ENCODE measurements at regions not wholly inside any gene's neighbourhood (a gene's known extent, or its start where the extent isn't known, plus 50 kb on each side); places are given as distances from the start of the nearest gene placed in this dataset.

DNA sequence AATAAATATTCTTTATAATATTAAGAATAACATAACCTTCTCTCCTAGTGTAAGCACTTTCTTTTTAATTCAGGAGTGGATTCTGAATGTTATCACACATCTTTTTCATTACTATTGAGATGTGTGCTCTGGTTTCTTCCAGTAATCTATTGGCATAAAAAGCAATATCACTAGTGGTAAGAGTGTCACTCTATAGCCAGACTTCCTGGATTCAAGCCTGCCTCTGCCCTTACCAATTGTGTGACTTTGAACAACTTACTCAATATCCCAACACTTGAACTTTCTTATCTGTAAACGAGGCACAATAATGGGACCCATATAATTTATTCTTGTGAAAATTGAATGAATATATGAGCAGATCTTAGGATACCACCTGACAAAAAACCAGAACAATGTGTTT is 71.0 kb downstream of the SEM1 start:
- no peak for DNase-seq (ENCODE audit: low read depth in 2 of 3, low spot score in 1 of 3)

DNA sequence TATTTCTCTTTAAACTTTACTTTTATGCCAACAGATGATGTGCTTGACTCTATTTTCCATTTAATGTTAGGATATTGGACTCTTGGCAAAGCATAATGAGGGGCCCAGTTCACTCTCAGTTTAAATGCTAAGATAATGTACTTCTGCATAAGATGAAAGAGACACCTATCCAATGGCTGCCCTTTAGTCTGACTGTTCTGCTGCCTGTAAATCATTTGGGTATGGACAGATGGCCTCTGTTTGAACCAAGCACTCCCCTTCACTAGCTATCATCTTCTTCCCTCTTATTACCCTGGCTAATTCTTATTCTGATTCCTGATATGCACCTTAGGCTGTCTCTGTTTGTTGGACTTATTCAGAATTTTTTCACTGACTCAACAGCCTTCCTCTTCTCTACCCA is 72.1 kb downstream of the SEM1 start:
- DNase-seq (ENCODE audit: low read depth in 2 of 3, low spot score in 1 of 3), result no peak

- no peak for DNase-seq (ENCODE audit: low read depth in 2 of 3, low spot score in 1 of 3)
Measured at GRCh38 chr7:96636979-96637378, 72.7 kb downstream of the SEM1 start.

GRCh38 chr7:96636342-96636860 is 73.2 kb downstream of the SEM1 start:
- no peak for DNase-seq (ENCODE audit: low read depth in 2 of 3, low spot score in 1 of 3)

- no peak for DNase-seq (ENCODE audit: low read depth in 2 of 3, low spot score in 1 of 3)
Measured at GRCh38 chr7:96629884-96630283, 79.8 kb downstream of the SEM1 start.

DNA sequence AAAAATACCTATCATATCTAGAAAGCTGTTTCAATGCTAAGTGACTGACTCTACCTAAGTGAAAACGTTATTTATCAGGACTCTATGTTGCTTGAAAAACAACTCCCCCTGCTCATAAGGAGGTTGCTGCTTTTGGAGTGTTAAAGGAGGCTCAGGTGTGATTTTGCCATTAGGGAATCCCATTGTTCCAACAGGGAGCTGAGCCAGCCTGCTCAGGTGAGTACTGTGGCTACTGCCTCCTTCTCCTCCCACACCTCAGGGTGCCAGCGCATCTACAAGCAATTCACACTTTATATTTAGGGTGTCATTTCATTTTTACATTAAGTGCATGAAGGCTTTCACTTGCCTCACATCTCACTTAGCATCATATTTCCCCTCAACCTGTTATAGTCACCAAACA is 84.7 kb downstream of the SEM1 start:
- DNase-seq (ENCODE audit: low read depth in 2 of 3, low spot score in 1 of 3), result no peak

GRCh38 chr7:96621932-96622331 is 87.7 kb downstream of the SEM1 start:
- no peak for DNase-seq (ENCODE audit: low read depth in 2 of 3, low spot score in 1 of 3)

DNA sequence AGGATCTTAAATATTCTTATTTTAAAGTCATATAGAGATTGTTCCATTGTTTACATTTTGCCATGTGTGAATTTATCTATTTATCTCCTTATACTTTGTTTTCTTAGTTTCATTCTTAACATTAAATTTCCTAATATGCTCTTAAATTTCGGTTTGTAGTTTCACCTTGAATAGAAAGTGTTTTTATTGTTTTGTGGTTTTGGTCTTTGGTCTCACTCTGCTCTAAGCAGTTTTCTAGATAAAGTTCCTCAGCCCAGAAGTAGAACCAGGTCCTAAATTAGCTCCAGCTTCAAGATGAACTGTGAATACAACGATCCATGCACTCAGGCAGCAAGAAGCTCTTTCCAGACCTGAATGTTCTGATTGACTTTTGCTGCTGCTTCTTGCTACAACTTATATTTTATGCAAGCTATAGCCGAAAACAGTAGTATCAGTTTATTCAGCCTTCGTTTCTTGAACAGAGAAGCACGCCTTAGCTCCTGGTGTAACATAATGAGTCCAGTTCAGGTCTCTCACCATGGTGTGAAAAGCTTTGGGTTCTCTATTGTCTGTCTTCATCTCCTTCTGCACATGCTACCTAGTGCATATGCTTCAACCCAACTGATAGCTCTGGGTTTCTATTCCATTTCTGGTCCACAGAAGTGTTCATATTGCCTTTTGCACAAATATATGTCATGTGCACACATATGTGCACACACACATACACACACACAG is 95.3 kb downstream of the SEM1 start:
- no peak for DNase-seq (ENCODE audit: low read depth in 2 of 3, low spot score in 1 of 3)

DNA sequence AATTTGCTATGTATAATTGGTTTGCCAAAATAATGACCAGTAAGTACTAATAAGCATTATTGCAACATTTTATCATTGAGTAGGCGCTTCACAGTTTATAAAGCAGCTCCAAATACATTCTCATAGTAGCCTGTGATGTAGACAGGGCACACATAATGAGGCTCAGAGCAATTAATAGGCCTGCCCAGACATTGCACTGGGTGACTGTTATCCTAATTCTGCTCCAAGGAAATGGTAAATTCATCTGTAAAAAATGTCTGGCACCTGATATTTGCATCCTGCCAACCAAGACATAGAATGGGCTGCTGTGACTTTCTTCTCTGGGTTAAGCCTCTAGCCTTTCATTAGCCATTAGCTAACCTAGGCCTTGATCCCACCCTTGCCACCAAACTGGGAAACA is 97.6 kb downstream of the SEM1 start:
- DNase-seq (ENCODE audit: low read depth in 2 of 3, low spot score in 1 of 3), result no peak

- DNase-seq (ENCODE audit: low read depth in 2 of 3, low spot score in 1 of 3), result no peak
Measured at GRCh38 chr7:96605045-96605716, 104.5 kb downstream of the SEM1 start.

DNA sequence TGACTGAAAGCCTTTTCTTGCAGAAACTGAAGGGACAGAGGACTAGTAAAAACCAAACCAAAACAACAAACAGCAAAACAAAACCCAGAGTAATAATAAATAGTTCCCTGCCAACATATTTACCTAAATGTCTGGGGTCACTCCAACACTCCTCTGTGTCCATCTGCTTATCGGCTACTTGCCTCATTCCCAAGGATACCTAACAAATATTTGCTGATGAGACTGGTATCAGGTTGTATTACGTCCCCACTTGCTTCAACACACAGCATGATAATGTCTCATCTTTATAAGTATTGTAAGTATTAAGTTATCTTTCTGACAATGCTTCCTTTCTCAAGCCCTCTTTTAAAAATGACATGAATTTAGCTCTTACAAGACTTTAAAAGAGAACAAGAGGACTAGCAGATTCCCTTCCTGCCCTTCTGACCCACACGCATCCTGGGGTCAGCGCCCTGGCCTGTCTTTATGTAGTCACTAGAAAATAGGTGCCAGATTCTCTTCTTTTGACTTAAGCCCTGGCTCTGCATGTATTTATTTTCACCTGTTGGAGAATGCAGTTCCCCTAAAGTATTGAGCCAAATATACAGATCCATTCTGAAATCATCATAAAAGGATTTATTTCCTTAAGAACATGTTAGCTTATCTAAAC is 110.2 kb downstream of the SEM1 start:
- DNase-seq (ENCODE audit: low read depth in 2 of 3, low spot score in 1 of 3), result no peak

- DNase-seq (ENCODE audit: low read depth in 2 of 3, low spot score in 1 of 3), result no peak
Measured at GRCh38 chr7:96598421-96598820, 111.2 kb downstream of the SEM1 start.

- no peak for DNase-seq (ENCODE audit: low read depth in 2 of 3, low spot score in 1 of 3)
Measured at GRCh38 chr7:96596120-96596826, 113.4 kb downstream of the SEM1 start.

GRCh38 chr7:96591900-96592676 is 117.6 kb downstream of the SEM1 start:
- DNase-seq (ENCODE audit: low read depth in 2 of 3, low spot score in 1 of 3), result no peak

GRCh38 chr7:96591159-96591899 is 118.3 kb downstream of the SEM1 start:
- no peak for DNase-seq (ENCODE audit: low read depth in 2 of 3, low spot score in 1 of 3)

DNA sequence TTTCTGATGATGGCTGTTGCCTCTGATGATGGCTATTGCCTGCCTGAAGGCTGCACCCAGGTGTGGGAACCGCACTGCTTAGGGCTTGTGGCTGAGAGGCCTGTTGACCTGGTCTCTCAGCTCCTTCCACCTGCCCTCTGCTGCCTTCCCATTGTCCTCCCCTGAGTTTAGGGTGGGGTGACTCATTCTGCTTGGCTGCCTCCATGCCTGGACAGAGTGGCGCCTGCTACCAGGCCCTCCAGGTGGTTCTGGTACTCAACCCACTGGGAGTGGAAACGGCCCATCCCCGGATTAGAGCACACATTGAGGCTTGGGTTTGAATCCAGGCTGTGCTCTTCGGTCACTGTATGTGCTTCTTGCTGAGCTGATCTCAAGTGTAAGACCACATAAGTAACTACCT is 120.6 kb downstream of the SEM1 start:
- no peak for DNase-seq (ENCODE audit: low read depth in 2 of 3, low spot score in 1 of 3)

DNA sequence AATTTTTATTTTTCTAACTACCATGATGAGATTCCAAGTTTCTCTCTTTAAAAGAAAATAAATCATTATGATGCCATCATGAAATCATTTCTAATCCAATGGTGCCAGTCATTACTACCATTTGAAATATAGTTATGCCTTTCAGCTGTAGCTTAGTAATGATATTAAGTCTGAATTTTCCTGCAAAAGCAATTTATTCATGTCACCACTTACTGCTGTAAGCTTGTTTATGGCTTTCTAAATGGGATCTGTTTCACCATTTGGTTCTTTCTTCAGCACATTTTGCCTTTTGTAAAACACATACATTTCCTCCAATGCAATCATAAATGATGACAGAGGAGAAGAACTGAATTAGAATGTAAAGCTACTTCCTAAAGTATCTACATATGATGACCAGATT is 130.5 kb downstream of the SEM1 start:
- DNase-seq (ENCODE audit: low read depth in 2 of 3, low spot score in 1 of 3), result no peak

- no peak for DNase-seq (ENCODE audit: low read depth in 2 of 3, low spot score in 1 of 3)
Measured at GRCh38 chr7:96578606-96579005, 131.0 kb downstream of the SEM1 start.

- DNase-seq (ENCODE audit: low read depth in 2 of 3, low spot score in 1 of 3), result no peak
Measured at GRCh38 chr7:96563409-96563808, 146.2 kb downstream of the SEM1 start.

DNA sequence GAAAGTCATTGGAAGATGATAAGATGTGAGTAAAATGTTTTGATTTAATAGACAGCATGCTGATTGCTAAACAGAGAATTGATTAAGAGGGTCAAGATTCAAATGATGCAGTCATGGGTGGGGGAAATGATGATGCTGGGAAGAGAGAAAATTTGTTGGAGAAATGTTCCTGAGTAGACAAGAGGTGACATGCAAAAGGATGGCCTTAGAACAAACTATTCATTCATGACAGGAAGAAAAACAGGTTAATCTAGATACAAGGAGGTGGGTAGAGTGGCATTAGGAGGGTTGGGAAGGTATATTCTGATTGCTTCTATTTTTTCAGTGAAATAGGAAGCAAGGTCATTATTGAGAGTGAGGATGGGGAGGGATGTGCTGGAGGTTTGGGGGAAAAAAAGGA is 146.7 kb downstream of the SEM1 start:
- DNase-seq (ENCODE audit: low read depth in 2 of 3, low spot score in 1 of 3), result no peak
